ENCODE measurements at regions not wholly inside any gene's neighbourhood (a gene's known extent, or its start where the extent isn't known, plus 50 kb on each side); places are given as distances from the start of the nearest gene placed in this dataset.

- TF ChIP-seq ZNF462 (CRISPR knock-in tag; IDR thresholded peaks at IDR 0.05), result no peak
Measured at GRCh38 chr13:64078480-64078936, 2662.9 kb upstream of the PCDH20 start (continued).

DNA sequence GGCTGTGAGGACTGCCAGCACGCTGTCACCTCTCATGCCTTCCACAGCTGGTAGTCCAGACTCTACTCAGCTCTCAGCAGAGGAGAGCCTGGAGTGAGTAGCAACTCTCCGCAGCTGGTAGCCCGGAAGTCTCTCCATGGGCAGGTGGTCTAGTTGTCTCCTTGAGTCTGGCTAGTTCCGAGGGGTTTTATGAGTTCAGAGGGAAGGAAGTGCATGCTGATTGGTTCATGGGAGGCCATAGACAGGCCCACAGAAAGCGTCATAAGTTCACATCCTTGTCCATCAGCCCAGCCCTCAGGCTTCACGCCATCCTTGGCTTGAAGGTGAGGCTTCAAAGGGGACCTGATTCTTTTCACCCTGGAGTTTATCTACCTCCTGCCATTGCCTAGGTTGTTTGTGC lies 2662.4 kb upstream of the PCDH20 start:
- H3K27ac ChIP-seq (ENCODE audit: low read depth), result no peak overlapping the region
- H3K4me1 ChIP-seq (ENCODE audit: insufficient read depth), result no peaks in the 10 kb centered on the region
- H3K4me3 Mint-ChIP-seq, result no peak overlapping the region
- DNase-seq (ENCODE audit: low spot score), result no peak
- H3K27ac Mint-ChIP-seq, result no peak overlapping the region
- no peak overlapping the region for H2AFZ ChIP-seq
- peaks cover 8% of the 10 kb centered on the region; the same call in 2 of the 3 replicates for H3K36me3 Mint-ChIP-seq (ENCODE audit: low read depth)
- TF ChIP-seq, protein P1, sequence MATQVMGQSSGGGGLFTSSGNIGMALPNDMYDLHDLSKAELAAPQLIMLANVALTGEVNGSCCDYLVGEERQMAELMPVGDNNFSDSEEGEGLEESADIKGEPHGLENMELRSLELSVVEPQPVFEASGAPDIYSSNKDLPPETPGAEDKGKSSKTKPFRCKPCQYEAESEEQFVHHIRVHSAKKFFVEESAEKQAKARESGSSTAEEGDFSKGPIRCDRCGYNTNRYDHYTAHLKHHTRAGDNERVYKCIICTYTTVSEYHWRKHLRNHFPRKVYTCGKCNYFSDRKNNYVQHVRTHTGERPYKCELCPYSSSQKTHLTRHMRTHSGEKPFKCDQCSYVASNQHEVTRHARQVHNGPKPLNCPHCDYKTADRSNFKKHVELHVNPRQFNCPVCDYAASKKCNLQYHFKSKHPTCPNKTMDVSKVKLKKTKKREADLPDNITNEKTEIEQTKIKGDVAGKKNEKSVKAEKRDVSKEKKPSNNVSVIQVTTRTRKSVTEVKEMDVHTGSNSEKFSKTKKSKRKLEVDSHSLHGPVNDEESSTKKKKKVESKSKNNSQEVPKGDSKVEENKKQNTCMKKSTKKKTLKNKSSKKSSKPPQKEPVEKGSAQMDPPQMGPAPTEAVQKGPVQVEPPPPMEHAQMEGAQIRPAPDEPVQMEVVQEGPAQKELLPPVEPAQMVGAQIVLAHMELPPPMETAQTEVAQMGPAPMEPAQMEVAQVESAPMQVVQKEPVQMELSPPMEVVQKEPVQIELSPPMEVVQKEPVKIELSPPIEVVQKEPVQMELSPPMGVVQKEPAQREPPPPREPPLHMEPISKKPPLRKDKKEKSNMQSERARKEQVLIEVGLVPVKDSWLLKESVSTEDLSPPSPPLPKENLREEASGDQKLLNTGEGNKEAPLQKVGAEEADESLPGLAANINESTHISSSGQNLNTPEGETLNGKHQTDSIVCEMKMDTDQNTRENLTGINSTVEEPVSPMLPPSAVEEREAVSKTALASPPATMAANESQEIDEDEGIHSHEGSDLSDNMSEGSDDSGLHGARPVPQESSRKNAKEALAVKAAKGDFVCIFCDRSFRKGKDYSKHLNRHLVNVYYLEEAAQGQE (IDR thresholded peaks at IDR 0.05; ENCODE audit: unreplicated experiment), result no peak
- no peak for TF ChIP-seq ZNF462 (CRISPR knock-in tag; IDR thresholded peaks at IDR 0.05)
- H3K4me1 Mint-ChIP-seq, result no peaks in the 10 kb centered on the region
- H3K9me3 Mint-ChIP-seq, result peaks cover 8% of the 10 kb centered on the region; the same call in 1 of the 3 replicates
- H3K27me3 ChIP-seq (ENCODE audit: insufficient read depth), result no peaks in the 10 kb centered on the region
- no peak overlapping the region for H3K4me3 ChIP-seq
- H3K36me3 ChIP-seq (ENCODE audit: insufficient read depth), result no peaks in the 10 kb centered on the region
- no peak overlapping the region for H3K4me2 ChIP-seq
- H4K20me1 ChIP-seq (replicated peaks; ENCODE audit: insufficient read depth), result no peaks in the 10 kb centered on the region
- H3K9me2 ChIP-seq (ENCODE audit: insufficient read depth), result peaks cover 6% of the 10 kb centered on the region; the same call in 1 of the 2 replicates
- H3F3A ChIP-seq (replicated peaks; ENCODE audit: low read depth), result no peaks in the 10 kb centered on the region
- no peaks in the 10 kb centered on the region for H3K79me2 ChIP-seq (replicated peaks; ENCODE audit: insufficient read depth)
- ATAC-seq, result no peak
- H3K27me3 Mint-ChIP-seq (ENCODE audit: insufficient read depth, low read depth, poor library complexity), result peaks cover 4% of the 10 kb centered on the region

Measured in GM23338 (cell line).